ENCODE measurements at regions not wholly inside any gene's neighbourhood (a gene's known extent, or its start where the extent isn't known, plus 50 kb on each side); places are given as distances from the start of the nearest gene placed in this dataset.

GRCh38 chr3:81898336-81898735 lies 136.9 kb upstream of the GBE1 start:
- TF ChIP-seq CTCF (IDR thresholded peaks at IDR 0.05; ENCODE audit: low read depth, low read length, poor library complexity, severe bottlenecking) (no peak), EZH2phosphoT487 (IDR thresholded peaks at IDR 0.05; ENCODE audit: borderline replicate concordance, low read length) (no peak)
